HepG2 (cell line): ENCODE measurements at regions not wholly inside any gene's neighbourhood (a gene's known extent, or its start where the extent isn't known, plus 50 kb on each side); places are given as distances from the start of the nearest gene placed in this dataset.

ENCODE experiments used
- ATAC-seq: fragments of 200-7000 bp; cut with Tn5 transposase; 3 replicates; pipeline ENCODE4 v1.9.1; 2020; ENCODE audit warnings: mild to moderate bottlenecking, moderate library complexity
- BruUV-seq: library from RNA; stranded (reverse); fragments of 400-500 nt; replicated peaks from 2 replicates; lab custom pipeline; 2021; lab: Mats Ljungman, UMichigan
- CTCF ChIA-PET: fragments of 300-600 bp; formaldehyde crosslinking; extraction: SDS; loops from one replicate; lab custom pipeline; 2021; ENCODE audit warnings: low total read pairs, inconsistent platforms, low intra/inter-chr PET ratio; lab: Yijun Ruan, JAX
- POLR2A ChIA-PET: fragments of 350-600 bp; sonication (Branson Sonifier 250); formaldehyde crosslinking; loops from one replicate; lab custom pipeline; 2020; ENCODE audit warnings: antibody characterized with exemption, inconsistent platforms; lab: Yijun Ruan, JAX
- DNase-seq: peaks from one replicate; pipeline ENCODE4 v3.0.0-alpha.2; 2015; ENCODE audit warnings: low spot score
- FAIRE-seq: peaks from 3 replicates; lab custom pipeline; 2011; peaks lifted over from hg19 to GRCh38; lab: Jason Lieb, UNC
- H2AFZ ChIP-seq: one replicate; pipeline ENCODE4 v1.6.1; 2011; ENCODE audit warnings: low read length, inconsistent platforms
- H3K27ac ChIP-seq: fragments of 300-600 bp; 3 replicates; pipeline ENCODE4 v1.8.0; 2011; ENCODE audit warnings: mixed run types, mild to moderate bottlenecking, mixed read lengths, low read length, inconsistent platforms; ENCODE audit not compliant: insufficient read depth; ENCODE audit errors: extremely low read length
- H3K27me3 ChIP-seq, 2 experiments: fragments of 200-600 bp in 1 of 2; 2 replicates in 1 of 2; 3 replicates in 1 of 2; pipeline versions ENCODE4 v1.6.0 to v1.8.0; 2011; ENCODE audit warnings: low read length in 2 of 2, mild to moderate bottlenecking in 2 of 2, moderate library complexity in 2 of 2, inconsistent platforms in 1 of 2; ENCODE audit not compliant: insufficient read depth in 2 of 2, control insufficient read depth in 1 of 2
- H3K36me3 ChIP-seq, 2 experiments: fragments of 200-600 bp in 1 of 2; replicated peaks in 1 of 2; 2 replicates in 1 of 2; 3 replicates in 1 of 2; pipeline versions ENCODE4 v1.5.1 to v1.8.0; 2011; ENCODE audit warnings: low read length in 2 of 2, inconsistent platforms in 1 of 2; ENCODE audit not compliant: insufficient read depth in 2 of 2, control insufficient read depth in 1 of 2
- H3K4me1 ChIP-seq: 2 replicates; pipeline ENCODE4 v1.5.1; 2012; ENCODE audit warnings: low read length, inconsistent platforms; ENCODE audit not compliant: insufficient read depth
- H3K4me2 ChIP-seq: 2 replicates; pipeline ENCODE4 v1.6.0; 2011; ENCODE audit warnings: low read depth, low read length, inconsistent platforms
- H3K4me3 ChIP-seq, 3 experiments: fragments of 200-600 bp in 1 of 3; sonication (generic), shearing (Covaris generic) in 1 of 3; replicated peaks in 1 of 3; 2 replicates each; pipeline ENCODE4 v1.5.1; 2011 to 2016; ENCODE audit warnings: low read length in 3 of 3, inconsistent platforms in 2 of 3, low read depth in 2 of 3, mild to moderate bottlenecking in 2 of 3, control low read depth in 1 of 3, mixed read lengths in 1 of 3; ENCODE audit not compliant: insufficient read depth in 1 of 3
- H3K79me2 ChIP-seq: one replicate; pipeline ENCODE4 v1.6.1; 2011; ENCODE audit warnings: low read length, inconsistent platforms; ENCODE audit not compliant: insufficient read depth
- H3K9ac ChIP-seq: 2 replicates; pipeline ENCODE4 v1.6.0; 2011; ENCODE audit warnings: mild to moderate bottlenecking, low read depth, low read length, inconsistent platforms; ENCODE audit not compliant: insufficient read depth
- H3K9me3 ChIP-seq: 2 replicates; pipeline ENCODE4 v1.5.1; 2012; ENCODE audit warnings: mild to moderate bottlenecking, low read length
- H4K20me1 ChIP-seq: 2 replicates; pipeline ENCODE4 v1.6.0; 2011; ENCODE audit warnings: inconsistent platforms, mild to moderate bottlenecking, low read length, moderate library complexity; ENCODE audit not compliant: insufficient read depth
- BRD4 ChIP-seq: sonication (generic); formaldehyde crosslinking; IDR thresholded peaks from 2 replicates; pipeline ENCODE4 v1.4.0; 2020; ENCODE audit warnings: missing genetic modification reagents
- ESRRA ChIP-seq: sonication (generic); formaldehyde crosslinking; IDR thresholded peaks from 2 replicates; pipeline ENCODE4 v1.5.1; 2020; ENCODE audit warnings: mild to moderate bottlenecking, low read depth, missing genetic modification reagents
- HDAC6 ChIP-seq: fragments of 200-600 bp; sonication (generic); IDR thresholded peaks from 2 replicates; pipeline ENCODE4 v1.7.0; 2017; ENCODE audit warnings: mild to moderate bottlenecking, antibody characterized with exemption, low read length, low read depth
- MEF2D ChIP-seq: sonication (generic); formaldehyde crosslinking; IDR thresholded peaks from 2 replicates; pipeline ENCODE4 v1.5.1; 2020; ENCODE audit warnings: mild to moderate bottlenecking, missing genetic modification reagents
- MEIS1 ChIP-seq: sonication (generic); formaldehyde crosslinking; IDR thresholded peaks from 2 replicates; pipeline ENCODE4 v1.9.0; 2021; ENCODE audit warnings: mild to moderate bottlenecking, missing genetic modification reagents, moderate library complexity, borderline replicate concordance
- RAD51 ChIP-seq: fragments of 450-650 bp; IDR thresholded peaks from 2 replicates; pipeline ENCODE4 v1.6.1; 2016; ENCODE audit warnings: borderline replicate concordance
- REPIN1 ChIP-seq: sonication (generic); formaldehyde crosslinking; IDR thresholded peaks from 2 replicates; pipeline ENCODE4 v1.8.0; 2022; ENCODE audit warnings: missing genetic modification reagents, low read depth, mild to moderate bottlenecking, borderline replicate concordance
- STAG1 ChIP-seq: sonication (generic); formaldehyde crosslinking; IDR thresholded peaks from 2 replicates; pipeline ENCODE4 v1.4.0; 2020; ENCODE audit warnings: missing genetic modification reagents
- TAF15 ChIP-seq: fragments of 200-400 bp; formaldehyde crosslinking; IDR thresholded peaks from one replicate; pipeline ENCODE4 v1.6.1; 2018; ENCODE audit warnings: mild to moderate bottlenecking, low read depth, low read length; ENCODE audit not compliant: poor library complexity, severe bottlenecking
- TBL1XR1 ChIP-seq: fragments of 150-350 bp; IDR thresholded peaks from 2 replicates; pipeline ENCODE4 v1.6.1; 2014; ENCODE audit warnings: borderline replicate concordance, low read length; ENCODE audit not compliant: partially characterized antibody
- TSC22D2 ChIP-seq: sonication (generic); formaldehyde crosslinking; IDR thresholded peaks from 2 replicates; pipeline ENCODE4 v1.5.1; 2020; ENCODE audit warnings: missing genetic modification reagents, mild to moderate bottlenecking, borderline replicate concordance
- ZBTB7B ChIP-seq: sonication (generic); formaldehyde crosslinking; IDR thresholded peaks from 2 replicates; pipeline ENCODE4 v1.4.0; 2020; ENCODE audit warnings: missing genetic modification reagents
- ZNF180 ChIP-seq: sonication (generic); formaldehyde crosslinking; IDR thresholded peaks from 2 replicates; pipeline ENCODE4 v1.4.0; 2020; ENCODE audit warnings: low read depth, missing genetic modification reagents, borderline replicate concordance
- ZNF329 ChIP-seq: sonication (generic); formaldehyde crosslinking; IDR thresholded peaks from 2 replicates; pipeline ENCODE4 v1.9.0; 2021; ENCODE audit warnings: low read depth, mild to moderate bottlenecking, missing genetic modification reagents
- ZNF337 ChIP-seq: sonication (generic); formaldehyde crosslinking; IDR thresholded peaks from 2 replicates; pipeline ENCODE4 v1.5.1; 2020; ENCODE audit warnings: missing genetic modification reagents, low read depth, mild to moderate bottlenecking, borderline replicate concordance
- ZNF660 ChIP-seq: sonication (generic); formaldehyde crosslinking; IDR thresholded peaks from 2 replicates; pipeline ENCODE4 v1.5.1; 2020; ENCODE audit warnings: mild to moderate bottlenecking, low read depth, missing genetic modification reagents, borderline replicate concordance
- ZNF83 ChIP-seq: sonication (generic); formaldehyde crosslinking; IDR thresholded peaks from 2 replicates; pipeline ENCODE4 v1.4.0; 2020; ENCODE audit warnings: missing genetic modification reagents, mild to moderate bottlenecking, borderline replicate concordance
- ZNF883 ChIP-seq: sonication (generic); formaldehyde crosslinking; IDR thresholded peaks from 2 replicates; pipeline ENCODE4 v1.5.1; 2020; ENCODE audit warnings: mild to moderate bottlenecking, missing genetic modification reagents; ENCODE audit errors: not compliant biosample characterization
- ZSCAN22 ChIP-seq: sonication (generic); formaldehyde crosslinking; IDR thresholded peaks from 2 replicates; pipeline ENCODE4 v1.4.0; 2020; ENCODE audit warnings: mild to moderate bottlenecking, missing genetic modification reagents
- WGBS: methylation state at CpG from one replicate; pipeline ENCODE4 v1.1.6; 2017; ENCODE audit warnings: low lambda C conversion rate; 5-methylcytosine and 5-hydroxymethylcytosine counted together
- in situ Hi-C: cut with HindIII; loops from 2 replicates; pipeline ENCODE4 v1.10.0; 2017; ENCODE audit warnings: low pct_unique_long_range_greater_than_20kb; ENCODE audit not compliant: extremely low pct_ligation_motif_present
- intact Hi-C: fragments of 100-400 bp; cut with micrococcal nuclease; formaldehyde crosslinking; loops from one replicate; pipeline ENCODE4 v1.10.0; 2022; ENCODE audit not compliant: unreplicated experiment
- TF ChIP-seq, protein P1 (sequence below): sonication (generic); formaldehyde crosslinking; IDR thresholded peaks from 2 replicates; pipeline ENCODE4 v1.8.0; 2022; ENCODE audit warnings: missing genetic modification reagents, mild to moderate bottlenecking, borderline replicate concordance

DNA sequence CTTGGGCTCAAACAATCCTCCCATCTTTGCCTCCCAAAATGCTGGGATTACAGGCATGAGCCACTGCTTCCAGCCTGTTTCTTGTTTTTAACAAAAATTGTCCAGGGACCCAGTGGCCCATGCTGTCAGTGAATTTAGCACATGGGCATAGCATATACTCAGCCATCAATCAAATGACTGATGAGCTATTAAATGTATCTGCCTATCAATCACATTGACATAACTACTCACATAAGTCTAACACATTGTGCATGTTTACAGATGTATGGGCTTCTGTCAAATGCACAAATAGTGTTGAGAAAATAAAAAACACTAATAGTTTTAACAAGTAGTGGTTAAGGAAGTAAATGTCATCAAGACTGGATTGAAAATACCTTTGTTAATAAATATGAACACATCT, 249.4 kb downstream of the COX18 start:
- ChIA-PET CTCF (no interaction called here), POLR2A (no interaction called here)
- no TSS peak for BruUV-seq
- TF ChIP-seq BRD4 (CRISPR knock-in tag) = no peak
- TF ChIP-seq STAG1 (CRISPR knock-in tag) = no peak
- no peak for TF ChIP-seq TSC22D2 (CRISPR knock-in tag)
- no peak for TF ChIP-seq ZNF660 (CRISPR knock-in tag)
- TF ChIP-seq REPIN1 (CRISPR knock-in tag) = no peak
- TF ChIP-seq ZNF180 (CRISPR knock-in tag) = no peak
- no peak for TF ChIP-seq ZBTB7B
- no peak for TF ChIP-seq MEIS1 (CRISPR knock-in tag)
- no peak for TF ChIP-seq ESRRA (CRISPR knock-in tag)
- no peak for TF ChIP-seq ZNF883 (CRISPR knock-in tag)
- H3K4me1 ChIP-seq = no peaks in the 10 kb centered on the region
- H2AFZ ChIP-seq = no peak overlapping the region
- H3K27ac ChIP-seq = no peak overlapping the region
- H3K27me3 ChIP-seq = no peaks in the 10 kb centered on the region; a peak in 1 of 5 replicates
- H3K4me2 ChIP-seq = no peak overlapping the region
- no peak overlapping the region for H3K9ac ChIP-seq
- intact Hi-C loops = no loop called here
- DNase-seq (no peak), ATAC-seq (no peak), FAIRE-seq (no peak)
- H3K4me3 ChIP-seq = no peak overlapping the region
- no peaks in the 10 kb centered on the region for H3K9me3 ChIP-seq
- H3K36me3 ChIP-seq = no peaks in the 10 kb centered on the region
- H4K20me1 ChIP-seq = no peaks in the 10 kb centered on the region
- no peaks in the 10 kb centered on the region for H3K79me2 ChIP-seq
- in situ Hi-C loops = no loop called here

DNA sequence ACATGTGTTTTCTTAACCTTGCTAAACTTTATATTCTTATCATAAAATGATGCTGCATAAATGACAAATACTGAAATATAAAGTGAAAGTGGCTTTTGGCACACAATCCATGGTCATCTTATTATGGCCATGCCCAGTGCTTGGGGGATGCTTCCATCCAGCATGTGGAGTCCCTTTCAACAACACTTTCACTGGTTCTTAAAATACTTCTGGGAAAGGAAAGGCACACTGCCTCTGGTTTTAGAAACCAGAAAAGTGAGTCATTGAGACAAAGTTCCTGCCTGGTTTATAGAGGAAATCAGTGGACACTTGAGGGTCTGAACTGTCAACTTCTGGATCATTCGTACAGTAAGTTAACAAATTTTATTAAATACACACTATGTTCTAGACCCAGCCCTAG, 248.0 kb upstream of the ADAMTS3 start:
- Histone ChIP-seq H4K20me1 (no peaks in the 10 kb centered on the region), H3K4me2 (no peak overlapping the region), H3K9ac (no peak overlapping the region), H3K27ac (no peak overlapping the region), H3K79me2 (no peaks in the 10 kb centered on the region), H3K4me1 (no peaks in the 10 kb centered on the region), H3K36me3 (no peaks in the 10 kb centered on the region), H3K27me3 (no peaks in the 10 kb centered on the region; a peak in 1 of 5 replicates), H3K9me3 (no peaks in the 10 kb centered on the region), H2AFZ (no peak overlapping the region), H3K4me3 (no peak overlapping the region)
- WGBS = 0% methylated on average over 1 of the region's 1 CpG
- no peak for DNase-seq
- TF ChIP-seq ZNF83 (CRISPR knock-in tag) = no peak
- no peak for TF ChIP-seq TAF15
- TF ChIP-seq ZSCAN22 (CRISPR knock-in tag) = no peak
- no peak for TF ChIP-seq HDAC6
- TF ChIP-seq, protein P1, sequence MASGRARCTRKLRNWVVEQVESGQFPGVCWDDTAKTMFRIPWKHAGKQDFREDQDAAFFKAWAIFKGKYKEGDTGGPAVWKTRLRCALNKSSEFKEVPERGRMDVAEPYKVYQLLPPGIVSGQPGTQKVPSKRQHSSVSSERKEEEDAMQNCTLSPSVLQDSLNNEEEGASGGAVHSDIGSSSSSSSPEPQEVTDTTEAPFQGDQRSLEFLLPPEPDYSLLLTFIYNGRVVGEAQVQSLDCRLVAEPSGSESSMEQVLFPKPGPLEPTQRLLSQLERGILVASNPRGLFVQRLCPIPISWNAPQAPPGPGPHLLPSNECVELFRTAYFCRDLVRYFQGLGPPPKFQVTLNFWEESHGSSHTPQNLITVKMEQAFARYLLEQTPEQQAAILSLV (CRISPR knock-in tag) = no peak
- TF ChIP-seq RAD51 = no peak
- no peak for TF ChIP-seq ZNF337 (CRISPR knock-in tag)
- no peak for TF ChIP-seq MEF2D (CRISPR knock-in tag)
- no peak for TF ChIP-seq TBL1XR1
- no peak for TF ChIP-seq ZNF329
- in situ Hi-C loops (no loop called here), intact Hi-C loops (no loop called here)
- CTCF ChIA-PET = no interaction called here
- no peak for ATAC-seq
- BruUV-seq = no TSS peak
- POLR2A ChIA-PET = no interaction called here
- FAIRE-seq = no peak
